Rectal smooth muscle tissue (tissue), 1 donor: ENCODE measurements at regions not wholly inside any gene's neighbourhood (a gene's known extent, or its start where the extent isn't known, plus 50 kb on each side); places are given as distances from the start of the nearest gene placed in this dataset.

Experiments
- H3K27ac ChIP-seq: one replicate; pipeline ENCODE4 v1.7.0; 2013; ENCODE audit warnings: low read depth, low read length, inconsistent platforms
- H3K27me3 ChIP-seq: one replicate; pipeline ENCODE4 v1.7.0; 2013; ENCODE audit warnings: low read length; ENCODE audit not compliant: control insufficient read depth, insufficient read depth
- H3K36me3 ChIP-seq: one replicate; pipeline ENCODE4 v1.7.0; 2013; ENCODE audit warnings: low read length; ENCODE audit not compliant: control insufficient read depth, insufficient read depth
- H3K4me1 ChIP-seq: one replicate; pipeline ENCODE4 v1.7.0; 2013; ENCODE audit warnings: low read length; ENCODE audit not compliant: control insufficient read depth, insufficient read depth
- H3K4me3 ChIP-seq: one replicate; pipeline ENCODE4 v1.7.0; 2013; ENCODE audit warnings: low read length
- H3K9ac ChIP-seq: one replicate; pipeline ENCODE4 v1.7.0; 2013; ENCODE audit warnings: low read length

DNA sequence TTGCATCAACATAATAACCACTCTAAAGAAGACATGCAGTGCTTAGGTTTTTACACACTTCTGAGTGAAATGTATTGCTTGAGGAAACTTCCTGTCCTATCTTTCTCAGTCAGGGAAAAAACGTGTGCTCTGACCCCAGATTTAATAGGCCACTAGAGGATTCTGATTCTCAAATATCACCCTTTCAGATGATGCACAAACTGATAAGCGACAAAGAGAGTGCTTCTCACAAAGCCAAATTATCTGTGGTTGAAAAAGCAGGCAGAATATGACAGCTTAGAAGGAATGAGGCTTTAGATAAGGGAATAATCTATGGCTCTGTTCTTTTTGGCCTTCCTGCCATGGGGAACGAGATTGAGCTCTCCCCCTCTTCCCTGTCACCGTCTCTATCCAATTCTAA, 583.4 kb upstream of the SGO1 start:
- Histone ChIP-seq H3K36me3 (no peaks in the 10 kb centered on the region), H3K27ac (no peak overlapping the region), H3K4me1 (no peaks in the 10 kb centered on the region), H3K4me3 (no peak overlapping the region), H3K27me3 (no peaks in the 10 kb centered on the region), H3K9ac (no peak overlapping the region)

DNA sequence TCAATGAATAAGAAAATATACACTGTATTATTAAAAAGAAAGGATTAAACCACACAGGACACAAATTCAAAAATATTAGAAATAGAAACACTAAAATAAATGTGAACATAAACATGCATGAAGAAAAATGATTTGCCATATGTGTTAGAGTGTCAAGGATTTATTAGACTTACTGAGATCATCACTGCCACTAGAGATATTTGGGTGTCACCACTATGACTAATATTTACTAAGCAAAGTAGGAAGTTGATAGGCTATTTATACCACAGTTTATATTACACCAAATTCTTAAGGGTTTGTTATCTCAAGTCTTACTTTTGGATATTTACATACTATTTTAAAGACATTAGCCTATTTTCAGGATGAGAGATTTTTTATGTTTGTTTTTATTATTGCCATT, 575.0 kb upstream of the SGO1 start:
- Histone ChIP-seq H3K27ac (no peak overlapping the region), H3K27me3 (no peaks in the 10 kb centered on the region), H3K36me3 (no peaks in the 10 kb centered on the region), H3K4me3 (no peak overlapping the region), H3K4me1 (no peaks in the 10 kb centered on the region), H3K9ac (no peak overlapping the region)

- Histone ChIP-seq H3K27me3 (no peaks in the 10 kb centered on the region), H3K36me3 (no peaks in the 10 kb centered on the region), H3K4me3 (no peak overlapping the region), H3K9ac (no peak overlapping the region), H3K27ac (no peak overlapping the region), H3K4me1 (no peaks in the 10 kb centered on the region)
These were observed 566.4 kb upstream of the SGO1 start for GRCh38 chr3:20752416-20752815.

DNA sequence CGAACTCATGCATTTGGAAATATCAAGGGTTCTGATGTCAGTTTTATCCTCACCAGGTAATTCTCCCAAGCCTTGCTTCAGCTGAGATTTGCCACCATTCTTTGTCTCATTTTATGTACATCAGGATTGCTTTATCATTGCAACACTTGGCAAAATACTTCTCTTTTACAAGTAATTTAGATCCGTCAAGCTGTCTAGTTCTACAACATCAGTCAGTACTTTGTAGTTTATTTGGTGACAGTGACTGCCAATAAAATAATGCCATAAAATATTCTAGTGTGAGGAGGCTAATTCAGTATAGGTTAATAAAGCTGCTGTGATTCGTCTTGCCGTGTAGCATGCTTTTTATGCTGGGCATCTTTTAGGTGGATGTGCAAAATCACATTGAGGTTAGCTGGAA, 565.3 kb upstream of the SGO1 start:
- Histone ChIP-seq H3K9ac (no peak overlapping the region), H3K36me3 (no peaks in the 10 kb centered on the region), H3K4me1 (no peaks in the 10 kb centered on the region), H3K4me3 (no peak overlapping the region), H3K27ac (no peak overlapping the region), H3K27me3 (no peaks in the 10 kb centered on the region)

GRCh38 chr3:20747741-20748140, 561.7 kb upstream of the SGO1 start:
- Histone ChIP-seq H3K27me3 (no peaks in the 10 kb centered on the region), H3K4me1 (no peaks in the 10 kb centered on the region), H3K9ac (no peak overlapping the region), H3K27ac (no peak overlapping the region), H3K4me3 (no peak overlapping the region), H3K36me3 (no peaks in the 10 kb centered on the region)

GRCh38 chr3:20743553-20744321, 557.7 kb upstream of the SGO1 start:
- no peak overlapping the region for H3K27ac ChIP-seq
- no peaks in the 10 kb centered on the region for H3K27me3 ChIP-seq
- H3K9ac ChIP-seq: no peak overlapping the region
- H3K36me3 ChIP-seq: no peaks in the 10 kb centered on the region
- H3K4me1 ChIP-seq: no peaks in the 10 kb centered on the region
- no peak overlapping the region for H3K4me3 ChIP-seq

DNA sequence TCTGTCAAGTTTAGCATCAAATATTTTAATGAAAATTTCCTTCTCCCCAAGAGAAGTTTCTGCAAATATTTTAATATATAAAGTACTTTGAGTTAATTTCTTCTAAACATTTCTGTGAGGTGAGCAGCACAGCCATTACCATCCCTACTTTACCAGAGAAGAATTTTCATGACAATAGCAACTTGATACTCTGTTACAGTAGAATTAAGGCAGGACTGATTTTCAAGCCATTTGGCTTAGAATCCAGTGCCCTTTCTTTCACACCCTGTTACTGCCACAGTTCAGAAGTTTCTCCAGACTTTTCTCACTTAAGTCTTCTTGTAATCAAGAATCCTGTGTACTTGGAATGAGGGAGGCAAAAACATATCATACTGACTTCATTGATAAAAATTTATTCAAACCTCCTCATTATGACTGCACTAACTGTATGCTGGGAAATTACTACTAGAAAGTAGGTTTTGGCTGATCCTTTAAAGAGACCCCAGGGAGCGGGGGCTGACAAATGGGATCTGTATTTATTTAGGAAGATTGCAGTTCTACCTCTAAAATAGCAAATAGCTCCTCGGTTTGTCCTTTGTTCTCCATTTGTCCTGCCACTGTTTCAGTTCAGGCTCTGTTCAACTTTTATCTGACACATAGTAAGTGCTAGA, 557.0 kb upstream of the SGO1 start:
- Histone ChIP-seq H3K27me3 (no peaks in the 10 kb centered on the region), H3K36me3 (no peaks in the 10 kb centered on the region), H3K27ac (no peak overlapping the region), H3K4me3 (no peak overlapping the region), H3K4me1 (no peaks in the 10 kb centered on the region), H3K9ac (no peak overlapping the region)

DNA sequence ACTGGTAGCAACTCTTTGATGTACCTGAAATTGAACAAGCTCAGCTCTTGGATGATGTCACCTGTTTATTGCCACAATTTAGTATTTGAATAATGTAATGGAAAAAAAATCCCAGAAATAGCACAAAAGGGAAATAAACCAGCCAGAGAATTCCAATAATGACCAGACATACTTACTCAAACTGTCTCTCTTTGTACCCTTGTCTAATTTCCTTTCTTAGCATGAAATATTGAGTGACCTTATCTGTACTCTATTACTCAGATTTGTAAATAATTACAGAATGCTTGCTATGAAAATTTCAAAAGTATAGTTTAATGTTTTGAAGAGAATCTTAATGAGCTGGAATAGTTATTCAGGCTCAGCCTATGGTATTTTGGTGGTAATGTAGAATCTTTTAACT, 555.4 kb upstream of the SGO1 start:
- H3K36me3 ChIP-seq: no peaks in the 10 kb centered on the region
- no peak overlapping the region for H3K27ac ChIP-seq
- H3K4me1 ChIP-seq: no peaks in the 10 kb centered on the region
- H3K9ac ChIP-seq: no peak overlapping the region
- no peak overlapping the region for H3K4me3 ChIP-seq
- H3K27me3 ChIP-seq: no peaks in the 10 kb centered on the region

DNA sequence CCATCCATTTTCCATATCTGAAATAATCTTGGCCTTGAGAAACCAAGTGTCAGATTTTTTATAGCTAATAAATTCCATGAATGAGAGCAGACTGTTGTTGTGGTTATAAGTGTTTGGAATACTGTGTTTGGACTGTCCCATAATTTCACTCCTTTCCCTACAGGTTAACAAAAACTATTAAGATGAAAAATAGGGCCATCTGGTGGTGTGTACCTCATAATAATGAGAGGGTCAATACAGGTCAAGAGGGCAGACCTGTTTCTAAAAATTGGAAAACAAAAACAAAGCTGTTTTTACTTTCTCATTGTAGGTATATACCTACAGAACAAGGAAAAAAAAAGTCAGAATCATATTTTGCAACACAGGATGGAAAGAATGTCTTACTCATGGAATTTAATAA, 553.8 kb upstream of the SGO1 start:
- Histone ChIP-seq H3K27ac (no peak overlapping the region), H3K27me3 (no peaks in the 10 kb centered on the region), H3K4me1 (no peaks in the 10 kb centered on the region), H3K36me3 (no peaks in the 10 kb centered on the region), H3K9ac (no peak overlapping the region), H3K4me3 (no peak overlapping the region)

DNA sequence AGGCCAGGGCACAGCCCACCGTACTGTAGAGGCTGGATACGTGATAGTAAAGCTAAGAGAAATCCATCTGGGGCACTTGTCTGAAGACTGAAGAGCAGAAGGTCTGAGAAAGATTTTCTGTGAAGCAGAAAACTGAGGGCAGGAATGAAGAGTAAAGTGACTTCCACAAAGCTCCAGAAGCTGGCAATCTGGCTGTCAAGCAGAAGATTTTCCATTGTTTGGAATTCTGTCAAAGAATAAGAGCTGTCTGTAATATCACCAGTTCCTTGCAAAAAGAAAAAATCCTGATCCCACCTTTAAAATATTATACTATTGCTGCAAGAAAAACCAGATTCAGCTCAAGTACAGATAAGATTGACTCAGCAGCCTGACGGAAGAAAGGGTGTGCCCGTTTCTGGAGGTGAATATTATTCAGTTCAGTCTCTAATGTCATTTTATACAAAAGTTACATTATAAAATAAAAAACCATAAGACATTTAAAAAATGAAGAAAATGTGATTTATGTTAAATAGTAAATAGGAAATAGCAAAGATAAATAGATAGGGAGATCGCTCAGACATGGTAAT, 550.4 kb upstream of the SGO1 start:
- no peaks in the 10 kb centered on the region for H3K36me3 ChIP-seq
- no peak overlapping the region for H3K27ac ChIP-seq
- no peak overlapping the region for H3K4me3 ChIP-seq
- no peaks in the 10 kb centered on the region for H3K27me3 ChIP-seq
- no peak overlapping the region for H3K9ac ChIP-seq
- no peaks in the 10 kb centered on the region for H3K4me1 ChIP-seq

GRCh38 chr3:20729185-20729584, 543.2 kb upstream of the SGO1 start:
- no peak overlapping the region for H3K4me3 ChIP-seq

GRCh38 chr3:20726786-20727185, 540.8 kb upstream of the SGO1 start:
- H3K4me1 ChIP-seq: no peaks in the 10 kb centered on the region
- no peaks in the 10 kb centered on the region for H3K27me3 ChIP-seq

More at GRCh38 chr3:20729185-20729584, 543.2 kb upstream of the SGO1 start:
- H3K4me1 ChIP-seq: no peaks in the 10 kb centered on the region
- no peaks in the 10 kb centered on the region for H3K27me3 ChIP-seq
- H3K36me3 ChIP-seq: no peaks in the 10 kb centered on the region
- H3K27ac ChIP-seq: no peak overlapping the region
- H3K9ac ChIP-seq: no peak overlapping the region

DNA sequence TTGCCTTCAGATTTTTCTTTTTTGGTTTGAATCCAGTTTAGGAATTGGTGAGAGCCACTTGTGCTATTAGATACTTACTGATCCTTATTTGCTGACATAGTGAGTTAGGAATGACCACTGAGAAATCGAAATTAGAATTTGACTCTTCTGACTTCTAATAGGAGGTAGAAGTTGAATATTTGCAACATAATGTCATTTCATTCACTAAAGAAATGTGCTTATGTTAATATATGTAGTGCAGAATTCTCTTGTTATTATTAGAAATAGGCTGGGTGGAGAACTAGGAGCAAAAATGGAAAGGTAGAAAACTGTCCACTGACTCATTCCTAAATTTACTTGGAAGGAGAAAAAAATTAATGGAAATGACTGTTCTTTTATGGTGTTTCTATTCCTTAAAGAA, 538.2 kb upstream of the SGO1 start:
- Histone ChIP-seq H3K27ac (no peak overlapping the region), H3K36me3 (no peaks in the 10 kb centered on the region), H3K4me1 (no peaks in the 10 kb centered on the region), H3K27me3 (no peaks in the 10 kb centered on the region), H3K4me3 (no peak overlapping the region), H3K9ac (no peak overlapping the region)

More at GRCh38 chr3:20726786-20727185, 540.8 kb upstream of the SGO1 start:
- no peak overlapping the region for H3K9ac ChIP-seq
- H3K27ac ChIP-seq: no peak overlapping the region
- H3K4me3 ChIP-seq: no peak overlapping the region
- no peaks in the 10 kb centered on the region for H3K36me3 ChIP-seq
